Activated T-helper 17 cell treated with anti-CD3 and anti-CD28 coated beads, Interleukin-2, amount 50 U/mL, for 72 hours (primary cell): ENCODE measurements at regions not wholly inside any gene's neighbourhood (a gene's known extent, or its start where the extent isn't known, plus 50 kb on each side); places are given as distances from the start of the nearest gene placed in this dataset.

Experiments used
- ATAC-seq: fragments of 150-1000 bp; cut with Tn5 transposase; replicated peaks from 2 replicates; pipeline ENCODE4 v1.10.0; 2021; ENCODE audit warnings: mild to moderate bottlenecking, moderate library complexity
- H3K27ac Mint-ChIP-seq: one replicate; pipeline ENCODE4 v1.8.0; 2022; ENCODE audit warnings: mixed read lengths
- H3K27me3 Mint-ChIP-seq: one replicate; pipeline ENCODE4 v1.8.0; 2022; ENCODE audit warnings: mixed read lengths
- H3K36me3 Mint-ChIP-seq: one replicate; pipeline ENCODE4 v1.8.0; 2022; ENCODE audit warnings: low read depth, mild to moderate bottlenecking, mixed read lengths
- H3K4me1 Mint-ChIP-seq: one replicate; pipeline ENCODE4 v1.8.0; 2022; ENCODE audit warnings: mixed read lengths
- H3K4me3 Mint-ChIP-seq: one replicate; pipeline ENCODE4 v1.8.0; 2022; ENCODE audit warnings: mild to moderate bottlenecking, mixed read lengths
- H3K9me3 Mint-ChIP-seq: one replicate; pipeline ENCODE4 v1.8.0; 2022; ENCODE audit warnings: mixed read lengths

- Mint-ChIP-seq H3K27ac (no peak overlapping the region), H3K4me1 (no peaks in the 10 kb centered on the region), H3K9me3 (no peaks in the 10 kb centered on the region), H3K36me3 (no peaks in the 10 kb centered on the region), H3K27me3 (peaks cover 8% of the 10 kb centered on the region), H3K4me3 (no peak overlapping the region)
- no peak for ATAC-seq
Observed at GRCh38 chr3:104715972-104716371, 650.7 kb upstream of the ALCAM start.

DNA sequence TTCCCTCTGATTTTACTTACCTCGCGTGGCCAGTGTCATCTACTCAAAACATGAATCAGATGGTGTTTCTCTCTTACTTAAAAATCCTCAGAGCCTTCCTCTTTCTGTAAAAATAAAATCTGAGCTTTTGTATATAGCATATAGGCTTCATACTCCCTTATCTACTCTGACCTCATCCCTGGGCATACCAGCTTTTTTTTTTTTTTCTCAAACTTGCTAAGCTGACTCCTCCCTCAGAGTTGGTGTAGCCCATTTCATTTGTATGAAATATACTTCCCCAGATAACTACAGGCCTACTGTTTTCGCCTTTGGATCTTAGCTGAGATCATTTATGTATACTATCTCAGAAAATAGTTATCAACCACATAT is 648.9 kb upstream of the ALCAM start:
- Mint-ChIP-seq H3K36me3 (no peaks in the 10 kb centered on the region), H3K27me3 (peaks cover 11% of the 10 kb centered on the region), H3K27ac (no peak overlapping the region), H3K4me3 (no peak overlapping the region), H3K9me3 (no peaks in the 10 kb centered on the region), H3K4me1 (no peaks in the 10 kb centered on the region)
- no peak for ATAC-seq

- H3K9me3 Mint-ChIP-seq = no peaks in the 10 kb centered on the region
- no peaks in the 10 kb centered on the region for H3K36me3 Mint-ChIP-seq
- ATAC-seq = no peak
- H3K27me3 Mint-ChIP-seq = peaks cover 3% of the 10 kb centered on the region
- H3K4me3 Mint-ChIP-seq = no peak overlapping the region
- no peak overlapping the region for H3K27ac Mint-ChIP-seq
- H3K4me1 Mint-ChIP-seq = no peaks in the 10 kb centered on the region
Observed at GRCh38 chr3:104723000-104723399, 643.7 kb upstream of the ALCAM start.

GRCh38 chr3:104731074-104731473 is 635.6 kb upstream of the ALCAM start:
- no peak overlapping the region for H3K4me3 Mint-ChIP-seq
- H3K9me3 Mint-ChIP-seq = no peaks in the 10 kb centered on the region
- H3K27ac Mint-ChIP-seq = no peak overlapping the region
- no peaks in the 10 kb centered on the region for H3K27me3 Mint-ChIP-seq
- no peak for ATAC-seq
- no peaks in the 10 kb centered on the region for H3K4me1 Mint-ChIP-seq
- no peaks in the 10 kb centered on the region for H3K36me3 Mint-ChIP-seq

DNA sequence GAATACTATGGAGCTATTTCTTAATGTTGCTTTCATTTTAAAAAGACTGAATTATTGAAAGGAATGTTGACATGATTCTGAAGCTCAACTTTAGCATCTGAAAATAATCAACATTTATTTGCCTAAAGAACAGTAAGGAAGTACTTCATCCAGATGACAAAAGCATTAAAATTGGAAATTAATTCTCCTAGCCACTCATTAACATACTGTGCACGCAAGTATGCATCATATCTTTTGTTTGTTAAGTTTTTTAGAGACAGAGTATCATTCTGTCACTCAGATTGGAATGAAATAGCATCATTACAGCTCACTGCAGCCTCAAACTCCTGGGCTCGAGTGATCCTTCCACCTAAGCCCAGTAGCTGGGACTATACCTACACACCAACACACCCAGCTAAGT is 632.1 kb upstream of the ALCAM start:
- H3K27ac Mint-ChIP-seq = no peak overlapping the region
- no peak overlapping the region for H3K4me3 Mint-ChIP-seq
- H3K9me3 Mint-ChIP-seq = no peaks in the 10 kb centered on the region
- no peaks in the 10 kb centered on the region for H3K4me1 Mint-ChIP-seq
- peaks cover 4% of the 10 kb centered on the region for H3K27me3 Mint-ChIP-seq
- no peaks in the 10 kb centered on the region for H3K36me3 Mint-ChIP-seq
- no peak for ATAC-seq

DNA sequence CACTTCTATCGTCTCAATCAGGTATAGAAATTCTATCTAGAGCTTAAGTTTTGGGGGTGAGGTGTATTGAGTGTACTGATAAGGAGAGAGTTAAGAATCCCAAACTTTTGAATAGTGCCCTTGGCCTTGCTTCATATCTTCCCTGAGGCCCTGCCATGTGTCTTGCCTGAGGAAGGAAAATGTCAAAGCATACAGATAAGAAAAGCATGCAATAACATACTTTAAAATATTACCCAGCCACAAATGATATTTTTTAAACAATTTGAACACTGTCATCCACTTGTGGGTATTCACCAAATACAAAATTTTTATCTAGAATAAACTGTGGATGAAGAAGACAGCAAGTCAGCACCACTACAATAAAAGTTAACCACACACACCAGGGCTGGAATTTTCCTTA is 631.0 kb upstream of the ALCAM start:
- Mint-ChIP-seq H3K9me3 (no peaks in the 10 kb centered on the region), H3K36me3 (no peaks in the 10 kb centered on the region), H3K4me3 (no peak overlapping the region), H3K4me1 (no peaks in the 10 kb centered on the region), H3K27me3 (peaks cover 4% of the 10 kb centered on the region), H3K27ac (no peak overlapping the region)
- no peak for ATAC-seq

GRCh38 chr3:104738271-104738670 is 628.4 kb upstream of the ALCAM start:
- H3K27ac Mint-ChIP-seq = no peak overlapping the region
- ATAC-seq = no peak
- H3K36me3 Mint-ChIP-seq = no peaks in the 10 kb centered on the region
- no peak overlapping the region for H3K4me3 Mint-ChIP-seq
- H3K27me3 Mint-ChIP-seq = peaks cover 4% of the 10 kb centered on the region
- no peaks in the 10 kb centered on the region for H3K4me1 Mint-ChIP-seq
- no peaks in the 10 kb centered on the region for H3K9me3 Mint-ChIP-seq

- H3K9me3 Mint-ChIP-seq = no peaks in the 10 kb centered on the region
- no peak for ATAC-seq
- H3K4me3 Mint-ChIP-seq = no peak overlapping the region
- H3K36me3 Mint-ChIP-seq = no peaks in the 10 kb centered on the region
- H3K27ac Mint-ChIP-seq = no peak overlapping the region
- H3K27me3 Mint-ChIP-seq = peaks cover 4% of the 10 kb centered on the region
- H3K4me1 Mint-ChIP-seq = no peaks in the 10 kb centered on the region
Observed at GRCh38 chr3:104740874-104741379, 625.8 kb upstream of the ALCAM start.

GRCh38 chr3:104742044-104742443 is 624.7 kb upstream of the ALCAM start:
- no peak overlapping the region for H3K4me3 Mint-ChIP-seq
- no peak overlapping the region for H3K27ac Mint-ChIP-seq
- no peak for ATAC-seq
- no peaks in the 10 kb centered on the region for H3K36me3 Mint-ChIP-seq
- H3K9me3 Mint-ChIP-seq = no peaks in the 10 kb centered on the region
- peaks cover 4% of the 10 kb centered on the region for H3K27me3 Mint-ChIP-seq
- no peaks in the 10 kb centered on the region for H3K4me1 Mint-ChIP-seq

DNA sequence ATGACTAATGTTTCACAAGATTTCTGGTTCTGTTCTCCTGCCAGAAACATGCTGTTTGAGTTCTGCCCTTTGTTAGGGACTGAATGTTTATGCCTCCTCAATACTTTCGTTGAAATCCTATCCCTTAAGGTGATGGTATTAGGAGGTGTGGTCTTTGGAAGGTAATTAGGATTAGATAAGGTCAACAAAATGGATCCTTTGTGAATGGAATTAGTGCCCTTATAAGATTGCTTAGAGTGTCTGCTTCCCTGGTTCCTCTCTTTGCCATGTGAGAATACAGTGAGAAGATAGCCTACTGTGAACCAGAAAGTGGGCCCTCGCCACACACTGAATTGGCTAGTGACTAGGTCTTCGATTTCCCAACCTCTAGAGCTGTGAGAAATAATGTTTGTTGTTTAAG is 621.4 kb upstream of the ALCAM start:
- Mint-ChIP-seq H3K9me3 (no peaks in the 10 kb centered on the region), H3K27me3 (no peaks in the 10 kb centered on the region), H3K27ac (no peak overlapping the region), H3K4me3 (no peak overlapping the region), H3K4me1 (no peaks in the 10 kb centered on the region), H3K36me3 (no peaks in the 10 kb centered on the region)
- no peak for ATAC-seq

DNA sequence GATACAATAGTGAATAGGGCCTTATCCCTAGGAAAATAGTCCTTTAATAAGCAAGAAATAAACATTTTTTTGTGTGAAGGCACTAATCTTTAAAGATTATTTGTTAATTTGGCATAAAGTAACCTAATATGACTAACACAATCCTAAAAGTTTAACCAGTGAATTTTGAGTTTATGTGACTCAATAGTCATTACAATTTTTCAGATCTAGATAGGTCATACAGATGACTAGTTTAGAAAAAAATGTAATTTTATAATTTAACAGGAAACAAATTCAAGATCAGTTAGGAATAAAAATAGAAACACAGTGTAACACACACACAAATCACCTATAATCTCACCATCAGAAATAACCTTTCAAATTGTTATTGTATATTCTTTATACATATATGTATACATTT is 620.7 kb upstream of the ALCAM start:
- Mint-ChIP-seq H3K4me1 (no peaks in the 10 kb centered on the region), H3K9me3 (no peaks in the 10 kb centered on the region), H3K27me3 (no peaks in the 10 kb centered on the region), H3K4me3 (no peak overlapping the region), H3K36me3 (no peaks in the 10 kb centered on the region), H3K27ac (no peak overlapping the region)
- ATAC-seq = no peak

DNA sequence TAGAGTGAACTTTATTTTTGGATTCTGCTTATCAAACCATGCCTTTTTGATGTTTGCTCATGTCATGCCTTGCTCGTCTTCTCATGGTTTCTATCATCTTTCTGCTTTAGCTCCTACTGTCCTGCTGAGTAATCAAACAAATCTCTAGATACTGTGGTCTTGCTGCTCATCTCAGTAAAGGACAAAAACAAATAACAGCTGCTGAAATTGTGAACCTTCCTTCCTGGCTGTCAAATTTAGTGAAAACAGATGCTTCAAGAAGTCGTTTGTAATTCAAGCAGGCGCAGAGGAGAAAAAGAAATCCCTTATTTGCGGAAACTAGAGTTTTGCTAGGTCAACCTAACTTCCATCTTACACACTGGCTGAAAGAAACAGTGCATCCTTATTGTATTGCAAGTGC is 616.1 kb upstream of the ALCAM start:
- no peak overlapping the region for H3K27ac Mint-ChIP-seq
- no peak overlapping the region for H3K4me3 Mint-ChIP-seq
- ATAC-seq = no peak
- H3K27me3 Mint-ChIP-seq = peaks cover 8% of the 10 kb centered on the region
- no peaks in the 10 kb centered on the region for H3K4me1 Mint-ChIP-seq
- no peaks in the 10 kb centered on the region for H3K36me3 Mint-ChIP-seq
- H3K9me3 Mint-ChIP-seq = no peaks in the 10 kb centered on the region

DNA sequence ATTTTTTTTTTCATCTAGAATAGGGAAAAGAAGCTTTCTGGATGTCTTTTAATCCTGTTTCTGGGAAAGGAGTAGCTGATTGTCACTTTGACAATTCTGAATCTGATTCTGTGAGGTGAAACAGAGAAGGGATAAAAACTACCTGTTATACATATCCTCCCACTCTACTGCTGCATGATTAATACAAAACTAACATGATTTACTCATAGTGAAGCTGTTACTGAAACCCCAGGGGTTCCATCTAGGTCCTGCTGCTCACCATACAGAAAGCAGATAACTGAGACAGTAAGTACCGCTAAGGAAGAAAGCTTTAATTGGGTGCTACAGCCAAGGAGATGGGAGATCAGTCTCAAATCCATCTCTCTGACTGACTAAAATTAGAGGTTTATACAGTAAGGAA is 610.9 kb upstream of the ALCAM start:
- H3K9me3 Mint-ChIP-seq = no peaks in the 10 kb centered on the region
- H3K4me1 Mint-ChIP-seq = no peaks in the 10 kb centered on the region
- no peak overlapping the region for H3K27ac Mint-ChIP-seq

GRCh38 chr3:104763007-104763406 is 603.7 kb upstream of the ALCAM start:
- Mint-ChIP-seq H3K4me1 (no peaks in the 10 kb centered on the region), H3K27ac (no peak overlapping the region), H3K27me3 (peaks cover 4% of the 10 kb centered on the region), H3K36me3 (no peaks in the 10 kb centered on the region), H3K4me3 (no peak overlapping the region), H3K9me3 (no peaks in the 10 kb centered on the region)
- ATAC-seq = no peak

More for the DNA sequence above, 610.9 kb upstream of the ALCAM start:
- peaks cover 12% of the 10 kb centered on the region for H3K27me3 Mint-ChIP-seq
- peak; percentile 34 for ATAC-seq
- no peaks in the 10 kb centered on the region for H3K36me3 Mint-ChIP-seq
- H3K4me3 Mint-ChIP-seq = no peak overlapping the region

DNA sequence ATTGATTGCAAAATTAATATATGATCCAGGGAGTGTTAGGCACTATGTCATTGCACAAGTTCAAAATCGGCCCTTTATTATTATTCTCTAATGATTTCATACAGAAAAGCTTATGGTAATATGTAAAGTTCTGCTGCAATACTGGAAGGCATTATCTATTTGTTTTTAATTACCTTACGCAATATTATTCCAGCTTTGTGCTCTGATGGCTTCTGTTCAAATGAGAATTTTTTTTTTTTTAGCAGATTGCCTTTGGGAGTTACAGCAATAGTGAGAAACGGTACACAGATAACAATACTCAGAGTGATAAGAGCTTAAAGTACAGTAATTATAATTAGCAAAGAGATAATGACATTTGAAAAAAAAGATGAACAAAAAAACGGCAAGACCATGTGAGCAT is 602.2 kb upstream of the ALCAM start:
- Mint-ChIP-seq H3K9me3 (no peaks in the 10 kb centered on the region), H3K36me3 (no peaks in the 10 kb centered on the region), H3K4me3 (no peak overlapping the region), H3K27me3 (peaks cover 4% of the 10 kb centered on the region), H3K4me1 (no peaks in the 10 kb centered on the region), H3K27ac (no peak overlapping the region)
- no peak for ATAC-seq

- H3K36me3 Mint-ChIP-seq = no peaks in the 10 kb centered on the region
- no peaks in the 10 kb centered on the region for H3K27me3 Mint-ChIP-seq
- H3K27ac Mint-ChIP-seq = no peak overlapping the region
- H3K9me3 Mint-ChIP-seq = no peaks in the 10 kb centered on the region
- no peaks in the 10 kb centered on the region for H3K4me1 Mint-ChIP-seq
- no peak for ATAC-seq
- H3K4me3 Mint-ChIP-seq = no peak overlapping the region
Observed at GRCh38 chr3:104768886-104769285, 597.8 kb upstream of the ALCAM start.
